SU-DHL-6 (cell line): ENCODE measurements at regions not wholly inside any gene's neighbourhood (a gene's known extent, or its start where the extent isn't known, plus 50 kb on each side); places are given as distances from the start of the nearest gene placed in this dataset.

Experiments
- H2AFZ ChIP-seq: fragments of 200-600 bp; sonication (generic); 2 replicates; pipeline ENCODE4 v1.6.1; 2014; ENCODE audit warnings: low read depth, mild to moderate bottlenecking, moderate library complexity, mixed read lengths, antibody characterized with exemption, low read length; ENCODE audit not compliant: severe bottlenecking
- H3F3A ChIP-seq: fragments of 200-600 bp; shearing (Covaris generic); 2 replicates; pipeline ENCODE4 v1.6.0; 2016; ENCODE audit warnings: antibody characterized with exemption, mild to moderate bottlenecking; ENCODE audit not compliant: insufficient read depth
- H3K27ac ChIP-seq: fragments of 200-600 bp; sonication (generic); 2 replicates; pipeline ENCODE4 v1.5.1; 2016; ENCODE audit warnings: low read depth, mild to moderate bottlenecking, low read length, moderate library complexity, mixed read lengths
- H3K27me3 ChIP-seq: fragments of 200-600 bp; sonication (generic), shearing (Covaris generic); 2 replicates; pipeline ENCODE4 v1.6.0; 2014; ENCODE audit warnings: mild to moderate bottlenecking, low read length
- H3K36me3 ChIP-seq: fragments of 200-600 bp; sonication (generic); 2 replicates; pipeline ENCODE4 v1.6.1; 2014; ENCODE audit warnings: mild to moderate bottlenecking, low read length, mixed read lengths
- H3K4me2 ChIP-seq: fragments of 300-600, 200-600 bp; shearing (Covaris generic), sonication (generic); 2 replicates; pipeline ENCODE4 v1.6.0; 2014; ENCODE audit warnings: low read length, low read depth, mild to moderate bottlenecking; ENCODE audit not compliant: poor library complexity, severe bottlenecking
- H3K4me3 ChIP-seq: fragments of 200-600 bp; sonication (generic); 2 replicates; pipeline ENCODE4 v1.5.1; 2014; ENCODE audit warnings: antibody characterized with exemption, low read length, mild to moderate bottlenecking, mixed read lengths; ENCODE audit not compliant: insufficient read depth, poor library complexity, severe bottlenecking
- H3K79me2 ChIP-seq: fragments of 200-600 bp; sonication (generic); 2 replicates; pipeline ENCODE4 v1.6.1; 2014; ENCODE audit warnings: mild to moderate bottlenecking, low read length, moderate library complexity; ENCODE audit not compliant: insufficient read depth
- H3K9ac ChIP-seq: fragments of 200-600 bp; sonication (generic); 2 replicates; pipeline ENCODE4 v1.7.0; 2014; ENCODE audit warnings: mild to moderate bottlenecking, low read length
- H3K9me2 ChIP-seq: fragments of 200-600 bp; sonication (generic); replicated peaks from 2 replicates; pipeline ENCODE4 v1.6.1; 2014; ENCODE audit warnings: low read length; ENCODE audit not compliant: insufficient read depth
- H3K9me3 ChIP-seq: fragments of 200-600 bp; sonication (generic); 2 replicates; pipeline ENCODE4 v1.6.1; 2014; ENCODE audit warnings: low read length, mixed read lengths; ENCODE audit not compliant: insufficient read depth
- H4K20me1 ChIP-seq: fragments of 200-600 bp; sonication (generic); 2 replicates; pipeline ENCODE4 v1.6.1; 2014; ENCODE audit warnings: low read depth, mild to moderate bottlenecking, antibody characterized with exemption, low read length, moderate library complexity, mixed read lengths
- EZH2phosphoT487 ChIP-seq: fragments of 200-600 bp; sonication (generic), shearing (Covaris generic); conservative IDR thresholded peaks from 2 replicates; pipeline ENCODE4 v1.6.1; 2018; ENCODE audit warnings: mild to moderate bottlenecking, antibody characterized with exemption, low read length, moderate library complexity, mixed read lengths
- TF ChIP-seq, protein P1 (sequence below): fragments of 200-600 bp; sonication (generic); IDR thresholded peaks from one replicate; pipeline ENCODE4 v1.5.1; 2017; ENCODE audit warnings: antibody characterized with exemption, mild to moderate bottlenecking, low read length, moderate library complexity; ENCODE audit not compliant: insufficient read depth, poor library complexity, severe bottlenecking

DNA sequence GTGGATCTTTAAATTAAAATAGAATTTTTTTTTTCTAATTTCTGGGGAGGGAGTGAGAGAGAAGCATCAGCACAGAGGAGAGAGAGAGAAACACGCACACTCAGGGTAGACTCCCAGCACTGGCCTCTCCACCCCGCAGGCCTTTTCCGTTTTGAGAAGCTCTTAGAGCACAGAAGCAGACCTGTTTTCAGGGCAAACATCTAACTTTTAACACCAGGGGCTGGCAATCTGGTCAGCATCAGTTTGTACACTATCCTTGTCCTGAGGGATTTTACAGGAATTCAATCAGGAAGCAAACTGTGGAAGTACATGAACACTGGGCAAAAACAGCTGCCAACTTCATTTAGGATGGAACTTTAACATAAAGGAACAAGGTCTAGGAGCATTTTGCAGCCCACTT, 117.9 kb upstream of the ESRRG start:
- TF ChIP-seq, protein P1, sequence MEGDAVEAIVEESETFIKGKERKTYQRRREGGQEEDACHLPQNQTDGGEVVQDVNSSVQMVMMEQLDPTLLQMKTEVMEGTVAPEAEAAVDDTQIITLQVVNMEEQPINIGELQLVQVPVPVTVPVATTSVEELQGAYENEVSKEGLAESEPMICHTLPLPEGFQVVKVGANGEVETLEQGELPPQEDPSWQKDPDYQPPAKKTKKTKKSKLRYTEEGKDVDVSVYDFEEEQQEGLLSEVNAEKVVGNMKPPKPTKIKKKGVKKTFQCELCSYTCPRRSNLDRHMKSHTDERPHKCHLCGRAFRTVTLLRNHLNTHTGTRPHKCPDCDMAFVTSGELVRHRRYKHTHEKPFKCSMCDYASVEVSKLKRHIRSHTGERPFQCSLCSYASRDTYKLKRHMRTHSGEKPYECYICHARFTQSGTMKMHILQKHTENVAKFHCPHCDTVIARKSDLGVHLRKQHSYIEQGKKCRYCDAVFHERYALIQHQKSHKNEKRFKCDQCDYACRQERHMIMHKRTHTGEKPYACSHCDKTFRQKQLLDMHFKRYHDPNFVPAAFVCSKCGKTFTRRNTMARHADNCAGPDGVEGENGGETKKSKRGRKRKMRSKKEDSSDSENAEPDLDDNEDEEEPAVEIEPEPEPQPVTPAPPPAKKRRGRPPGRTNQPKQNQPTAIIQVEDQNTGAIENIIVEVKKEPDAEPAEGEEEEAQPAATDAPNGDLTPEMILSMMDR, result no peak
- Histone ChIP-seq H3K79me2 (no peaks in the 10 kb centered on the region), H3K36me3 (no peaks in the 10 kb centered on the region), H3K4me3 (no peak overlapping the region), H2AFZ (no peak overlapping the region), H3K27me3 (no peaks in the 10 kb centered on the region), H3K4me2 (no peak overlapping the region), H3K9ac (no peak overlapping the region), H3K9me3 (no peaks in the 10 kb centered on the region), H3K27ac (no peak overlapping the region), H3F3A (no peaks in the 10 kb centered on the region), H3K9me2 (no peaks in the 10 kb centered on the region; the same call in 1 of the 2 replicates), H4K20me1 (no peaks in the 10 kb centered on the region)

DNA sequence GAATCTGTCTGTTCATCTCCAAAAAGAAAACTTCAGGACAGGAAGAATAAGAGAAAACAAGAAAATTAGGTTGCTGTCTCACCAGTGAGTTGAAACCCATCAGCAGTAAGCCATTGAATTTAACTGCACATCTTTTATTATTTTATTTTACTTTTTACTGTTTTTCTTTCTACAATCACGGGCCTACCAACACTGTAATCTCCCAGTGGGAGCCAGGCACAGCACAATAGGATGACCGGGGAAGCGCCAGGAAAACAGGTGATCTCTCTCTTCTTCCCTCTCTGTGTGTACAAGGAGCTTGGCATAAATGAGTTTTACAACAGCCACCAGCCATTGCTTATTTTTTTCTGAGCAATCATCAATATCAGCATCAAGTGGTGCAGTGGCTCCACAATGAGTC, 113.1 kb upstream of the ESRRG start:
- Histone ChIP-seq H3K27ac (no peak overlapping the region), H3K27me3 (no peaks in the 10 kb centered on the region), H3K9me2 (no peaks in the 10 kb centered on the region), H3K4me2 (no peak overlapping the region), H3K9me3 (no peaks in the 10 kb centered on the region), H2AFZ (no peak overlapping the region), H4K20me1 (no peaks in the 10 kb centered on the region), H3K36me3 (no peaks in the 10 kb centered on the region), H3K79me2 (no peaks in the 10 kb centered on the region), H3K9ac (no peak overlapping the region), H3F3A (no peaks in the 10 kb centered on the region), H3K4me3 (no peak overlapping the region)
- TF ChIP-seq, protein P1, result no peak
- TF ChIP-seq EZH2phosphoT487, result no peak

DNA sequence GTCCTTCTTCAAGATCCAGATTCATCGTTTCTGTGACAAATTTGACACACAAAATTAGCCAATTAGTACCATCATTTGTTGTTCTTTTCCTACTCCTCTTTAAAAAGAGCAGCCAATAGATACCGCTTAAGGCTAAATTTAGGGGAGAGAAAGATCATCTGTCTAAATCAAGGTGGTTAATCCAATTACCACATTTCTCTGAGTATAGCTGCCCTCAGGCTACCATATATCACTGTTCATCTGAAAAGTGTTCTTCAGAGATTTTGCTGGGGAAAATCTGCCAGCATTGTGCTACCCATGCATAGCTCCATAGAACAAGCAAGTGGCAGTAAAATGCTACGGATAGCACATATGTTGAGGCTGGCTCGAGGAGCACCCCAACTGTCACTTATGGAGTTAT, 110.3 kb upstream of the ESRRG start:
- Histone ChIP-seq H3K4me3 (no peak overlapping the region), H3F3A (no peaks in the 10 kb centered on the region), H2AFZ (no peak overlapping the region), H3K4me2 (no peak overlapping the region), H3K9ac (no peak overlapping the region), H3K36me3 (no peaks in the 10 kb centered on the region), H4K20me1 (no peaks in the 10 kb centered on the region), H3K79me2 (no peaks in the 10 kb centered on the region), H3K27ac (no peak overlapping the region), H3K9me3 (no peaks in the 10 kb centered on the region), H3K9me2 (no peaks in the 10 kb centered on the region), H3K27me3 (no peaks in the 10 kb centered on the region)
- no peak for TF ChIP-seq EZH2phosphoT487

DNA sequence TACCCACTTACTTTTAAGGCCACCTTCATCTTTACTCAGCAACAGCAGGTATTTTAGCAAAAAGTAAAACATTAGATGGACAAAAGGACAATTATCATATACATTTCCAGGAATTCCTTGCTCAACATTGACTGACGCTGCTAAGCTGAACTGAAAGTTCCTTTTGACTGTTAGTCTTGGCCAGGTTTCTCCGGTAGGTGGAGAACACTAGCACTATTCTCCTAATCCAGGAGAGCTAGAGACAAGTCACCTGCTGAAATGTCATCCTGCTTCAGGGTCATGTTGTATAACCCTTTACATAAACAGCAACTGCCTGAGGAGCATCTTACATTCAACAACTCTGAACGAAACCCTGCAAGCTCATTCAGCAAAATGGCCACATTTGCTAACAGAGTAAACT, 109.0 kb upstream of the ESRRG start:
- Histone ChIP-seq H3K4me3 (no peak overlapping the region), H3F3A (no peaks in the 10 kb centered on the region), H3K27ac (no peak overlapping the region), H3K4me2 (no peak overlapping the region), H3K36me3 (no peaks in the 10 kb centered on the region), H3K9me3 (no peaks in the 10 kb centered on the region), H2AFZ (no peak overlapping the region), H4K20me1 (no peaks in the 10 kb centered on the region), H3K9me2 (no peaks in the 10 kb centered on the region), H3K9ac (no peak overlapping the region), H3K27me3 (no peaks in the 10 kb centered on the region), H3K79me2 (no peaks in the 10 kb centered on the region)
- TF ChIP-seq, protein P1, result no peak
- no peak for TF ChIP-seq EZH2phosphoT487
